ENCODE measurements at regions not wholly inside any gene's neighbourhood (a gene's known extent, or its start where the extent isn't known, plus 50 kb on each side); places are given as distances from the start of the nearest gene placed in this dataset.

DNA sequence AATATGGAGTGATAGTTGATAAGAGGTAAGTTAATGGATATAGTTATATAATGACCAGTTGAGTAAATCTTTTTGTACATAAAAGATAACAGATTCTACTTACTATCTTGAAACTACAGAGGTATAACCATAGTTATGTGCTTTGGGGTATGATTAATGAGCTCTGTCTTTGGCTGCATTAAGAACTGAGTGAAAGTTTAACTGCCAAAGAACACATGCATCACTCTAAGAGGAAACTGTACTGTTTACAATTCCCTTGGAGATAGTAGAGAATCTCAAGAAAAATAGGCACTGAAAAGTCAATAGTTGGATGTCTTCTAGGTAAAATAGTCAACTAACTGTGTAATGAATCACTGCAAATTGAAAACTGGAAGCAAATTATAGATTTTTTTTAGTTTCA lies 1129.5 kb downstream of the EPHA7 start (continued):
- no peak for TF ChIP-seq RAD51 (IDR thresholded peaks at IDR 0.05)
- TF ChIP-seq NFXL1 (IDR thresholded peaks at IDR 0.05; ENCODE audit: borderline replicate concordance), result no peak
- TF ChIP-seq, protein P1, sequence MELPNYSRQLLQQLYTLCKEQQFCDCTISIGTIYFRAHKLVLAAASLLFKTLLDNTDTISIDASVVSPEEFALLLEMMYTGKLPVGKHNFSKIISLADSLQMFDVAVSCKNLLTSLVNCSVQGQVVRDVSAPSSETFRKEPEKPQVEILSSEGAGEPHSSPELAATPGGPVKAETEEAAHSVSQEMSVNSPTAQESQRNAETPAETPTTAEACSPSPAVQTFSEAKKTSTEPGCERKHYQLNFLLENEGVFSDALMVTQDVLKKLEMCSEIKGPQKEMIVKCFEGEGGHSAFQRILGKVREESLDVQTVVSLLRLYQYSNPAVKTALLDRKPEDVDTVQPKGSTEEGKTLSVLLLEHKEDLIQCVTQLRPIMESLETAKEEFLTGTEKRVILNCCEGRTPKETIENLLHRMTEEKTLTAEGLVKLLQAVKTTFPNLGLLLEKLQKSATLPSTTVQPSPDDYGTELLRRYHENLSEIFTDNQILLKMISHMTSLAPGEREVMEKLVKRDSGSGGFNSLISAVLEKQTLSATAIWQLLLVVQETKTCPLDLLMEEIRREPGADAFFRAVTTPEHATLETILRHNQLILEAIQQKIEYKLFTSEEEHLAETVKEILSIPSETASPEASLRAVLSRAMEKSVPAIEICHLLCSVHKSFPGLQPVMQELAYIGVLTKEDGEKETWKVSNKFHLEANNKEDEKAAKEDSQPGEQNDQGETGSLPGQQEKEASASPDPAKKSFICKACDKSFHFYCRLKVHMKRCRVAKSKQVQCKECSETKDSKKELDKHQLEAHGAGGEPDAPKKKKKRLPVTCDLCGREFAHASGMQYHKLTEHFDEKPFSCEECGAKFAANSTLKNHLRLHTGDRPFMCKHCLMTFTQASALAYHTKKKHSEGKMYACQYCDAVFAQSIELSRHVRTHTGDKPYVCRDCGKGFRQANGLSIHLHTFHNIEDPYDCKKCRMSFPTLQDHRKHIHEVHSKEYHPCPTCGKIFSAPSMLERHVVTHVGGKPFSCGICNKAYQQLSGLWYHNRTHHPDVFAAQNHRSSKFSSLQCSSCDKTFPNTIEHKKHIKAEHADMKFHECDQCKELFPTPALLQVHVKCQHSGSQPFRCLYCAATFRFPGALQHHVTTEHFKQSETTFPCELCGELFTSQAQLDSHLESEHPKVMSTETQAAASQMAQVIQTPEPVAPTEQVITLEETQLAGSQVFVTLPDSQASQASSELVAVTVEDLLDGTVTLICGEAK (IDR thresholded peaks at IDR 0.05; ENCODE audit: borderline replicate concordance), result no peak
- TF ChIP-seq ZZZ3 (IDR thresholded peaks at IDR 0.05; ENCODE audit: control insufficient read depth, insufficient read length, low read depth), result no peak
- TF ChIP-seq, protein P2, sequence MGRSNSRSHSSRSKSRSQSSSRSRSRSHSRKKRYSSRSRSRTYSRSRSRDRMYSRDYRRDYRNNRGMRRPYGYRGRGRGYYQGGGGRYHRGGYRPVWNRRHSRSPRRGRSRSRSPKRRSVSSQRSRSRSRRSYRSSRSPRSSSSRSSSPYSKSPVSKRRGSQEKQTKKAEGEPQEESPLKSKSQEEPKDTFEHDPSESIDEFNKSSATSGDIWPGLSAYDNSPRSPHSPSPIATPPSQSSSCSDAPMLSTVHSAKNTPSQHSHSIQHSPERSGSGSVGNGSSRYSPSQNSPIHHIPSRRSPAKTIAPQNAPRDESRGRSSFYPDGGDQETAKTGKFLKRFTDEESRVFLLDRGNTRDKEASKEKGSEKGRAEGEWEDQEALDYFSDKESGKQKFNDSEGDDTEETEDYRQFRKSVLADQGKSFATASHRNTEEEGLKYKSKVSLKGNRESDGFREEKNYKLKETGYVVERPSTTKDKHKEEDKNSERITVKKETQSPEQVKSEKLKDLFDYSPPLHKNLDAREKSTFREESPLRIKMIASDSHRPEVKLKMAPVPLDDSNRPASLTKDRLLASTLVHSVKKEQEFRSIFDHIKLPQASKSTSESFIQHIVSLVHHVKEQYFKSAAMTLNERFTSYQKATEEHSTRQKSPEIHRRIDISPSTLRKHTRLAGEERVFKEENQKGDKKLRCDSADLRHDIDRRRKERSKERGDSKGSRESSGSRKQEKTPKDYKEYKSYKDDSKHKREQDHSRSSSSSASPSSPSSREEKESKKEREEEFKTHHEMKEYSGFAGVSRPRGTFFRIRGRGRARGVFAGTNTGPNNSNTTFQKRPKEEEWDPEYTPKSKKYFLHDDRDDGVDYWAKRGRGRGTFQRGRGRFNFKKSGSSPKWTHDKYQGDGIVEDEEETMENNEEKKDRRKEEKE (IDR thresholded peaks at IDR 0.05), result no peak
- TF ChIP-seq ZNF622 (IDR thresholded peaks at IDR 0.05), result no peak

All from GM12878 (cell line).